GM12878 (cell line): ENCODE measurements at regions not wholly inside any gene's neighbourhood (a gene's known extent, or its start where the extent isn't known, plus 50 kb on each side); places are given as distances from the start of the nearest gene placed in this dataset.

Source experiments
- ATAC-seq: fragments of 200-7000 bp; cut with Tn5 transposase; 3 replicates; pipeline ENCODE4 v1.9.1; 2020; ENCODE audit warnings: mild to moderate bottlenecking, moderate library complexity
- BruUV-seq: library from RNA; stranded (reverse); fragments of 400-500 nt; replicated peaks from 2 replicates; lab custom pipeline; 2021; lab: Mats Ljungman, UMichigan
- CTCF ChIA-PET: fragments of 300-600 bp; sonication (Branson Sonifier 250); formaldehyde crosslinking; extraction: SDS; loops from one replicate; lab custom pipeline; 2021; ENCODE audit warnings: inconsistent platforms; lab: Yijun Ruan, JAX
- POLR2A ChIA-PET: fragments of 350-600 bp; formaldehyde crosslinking; extraction: SDS; loops from one replicate; lab custom pipeline; 2021; ENCODE audit warnings: inconsistent platforms; lab: Charles Lee
- RAD21 ChIA-PET: fragments of 300-600 bp; sonication (Branson Sonifier 250); formaldehyde crosslinking; loops from one replicate; lab custom pipeline; 2023; ENCODE audit warnings: antibody characterized with exemption; ENCODE audit not compliant: unreplicated experiment; lab: Charles Lee
- SMC1A ChIA-PET: fragments of 300-600 bp; sonication (Branson Sonifier 250); formaldehyde crosslinking; loops from one replicate; lab custom pipeline; 2023; ENCODE audit not compliant: unreplicated experiment, uncharacterized antibody; lab: Charles Lee
- DNase-seq: peaks from one replicate; pipeline ENCODE4 v3.0.0-alpha.2; 2011; ENCODE audit warnings: low read depth, low spot score
- FAIRE-seq: peaks from 3 replicates; lab custom pipeline; 2011; peaks lifted over from hg19 to GRCh38; lab: Jason Lieb, UNC
- H2AFZ ChIP-seq: 2 replicates; pipeline ENCODE4 v1.6.0; 2011; ENCODE audit warnings: low read depth, low read length, control low read depth; ENCODE audit not compliant: control insufficient read depth
- H3K27ac ChIP-seq: 2 replicates; pipeline ENCODE4 v1.5.1; 2011; ENCODE audit warnings: control low read depth; ENCODE audit not compliant: control insufficient read depth, insufficient read depth
- H3K27me3 ChIP-seq, 2 experiments: replicated peaks in 1 of 2; 2 replicates each; pipeline versions ENCODE4 v1.6.0 to v1.6.1; 2011; ENCODE audit warnings: low read length in 1 of 2; ENCODE audit not compliant: control insufficient read depth in 2 of 2, insufficient read depth in 2 of 2
- H3K36me3 ChIP-seq, 2 experiments: 2 replicates each; pipeline ENCODE4 v1.5.1; 2011; ENCODE audit warnings: low read length in 1 of 2; ENCODE audit not compliant: control insufficient read depth in 2 of 2, insufficient read depth in 2 of 2
- H3K4me1 ChIP-seq: 2 replicates; pipeline ENCODE4 v1.6.1; 2011; ENCODE audit warnings: mild to moderate bottlenecking, low read length, moderate library complexity, mixed read lengths; ENCODE audit not compliant: control insufficient read depth, insufficient read depth
- H3K4me2 ChIP-seq: 2 replicates; pipeline ENCODE4 v1.6.0; 2011; ENCODE audit warnings: control low read depth; ENCODE audit not compliant: control insufficient read depth, insufficient read depth
- H3K4me3 ChIP-seq: fragments of 200-600 bp; sonication (generic); 2 replicates; pipeline ENCODE4 v1.5.1; 2016
- H3K79me2 ChIP-seq: 2 replicates; pipeline ENCODE4 v1.6.0; 2011; ENCODE audit warnings: low read length; ENCODE audit not compliant: control insufficient read depth, insufficient read depth
- H3K9ac ChIP-seq: 2 replicates; pipeline ENCODE4 v1.8.0; 2011; ENCODE audit warnings: low read length, control low read depth, mixed read lengths; ENCODE audit not compliant: control insufficient read depth, insufficient read depth
- H3K9me3 ChIP-seq: replicated peaks from 3 replicates; pipeline ENCODE4 v1.5.1; 2011; ENCODE audit warnings: mild to moderate bottlenecking, low read length; ENCODE audit not compliant: control insufficient read depth, insufficient read depth
- H4K20me1 ChIP-seq: 2 replicates; pipeline ENCODE4 v1.6.0; 2011; ENCODE audit not compliant: control insufficient read depth, insufficient read depth
- BACH1 ChIP-seq: fragments of 450-650 bp; IDR thresholded peaks from 2 replicates; pipeline ENCODE4 v1.6.1; 2017; ENCODE audit warnings: mild to moderate bottlenecking, borderline replicate concordance
- BCL11A ChIP-seq: IDR thresholded peaks from 2 replicates; pipeline ENCODE4 v1.6.1; 2011; ENCODE audit warnings: low read depth, low read length
- E4F1 ChIP-seq: fragments of 450-650 bp; IDR thresholded peaks from 2 replicates; pipeline ENCODE4 v1.6.1; 2018; ENCODE audit warnings: borderline replicate concordance, mild to moderate bottlenecking; ENCODE audit not compliant: partially characterized antibody
- ESRRA ChIP-seq: IDR thresholded peaks from 2 replicates; pipeline ENCODE4 v1.6.1; 2012; ENCODE audit warnings: mild to moderate bottlenecking, low read length, improper control_type of control experiment
- EZH2 ChIP-seq: IDR thresholded peaks from 2 replicates; pipeline ENCODE4 v1.6.1; 2012; ENCODE audit warnings: low read depth, mild to moderate bottlenecking, control low read depth, inconsistent platforms, low read length, borderline replicate concordance; ENCODE audit not compliant: control insufficient read depth
- FOXM1 ChIP-seq: IDR thresholded peaks from 2 replicates; pipeline ENCODE4 v1.6.1; 2012; ENCODE audit warnings: low read depth, mild to moderate bottlenecking, inconsistent platforms, low read length, moderate library complexity
- MXI1 ChIP-seq: fragments of 150-350 bp; IDR thresholded peaks from 2 replicates; pipeline ENCODE4 v1.6.1; 2011; ENCODE audit warnings: low read depth, mild to moderate bottlenecking, inconsistent platforms, low read length, improper control_type of control experiment
- NFIC ChIP-seq: IDR thresholded peaks from 2 replicates; pipeline ENCODE4 v1.6.1; 2012; ENCODE audit warnings: low read depth, mild to moderate bottlenecking, inconsistent platforms, low read length, moderate library complexity
- NFXL1 ChIP-seq: fragments of 450-650 bp; IDR thresholded peaks from 2 replicates; pipeline ENCODE4 v1.6.1; 2017; ENCODE audit warnings: antibody characterized with exemption, mild to moderate bottlenecking, borderline replicate concordance
- NFYA ChIP-seq: IDR thresholded peaks from 2 replicates; pipeline ENCODE4 v1.6.1; 2011; ENCODE audit warnings: low read depth, mild to moderate bottlenecking, low read length, improper control_type of control experiment, borderline replicate concordance
- PAX5 ChIP-seq: IDR thresholded peaks from 2 replicates; pipeline ENCODE4 v1.6.1; 2011; ENCODE audit warnings: low read depth, low read length, borderline replicate concordance
- POLR2AphosphoS5 ChIP-seq: IDR thresholded peaks from 2 replicates; pipeline ENCODE4 v1.6.1; 2011; ENCODE audit warnings: mild to moderate bottlenecking, low read length, inconsistent platforms
- SUPT20H ChIP-seq: IDR thresholded peaks from 2 replicates; pipeline ENCODE4 v1.6.1; 2011; ENCODE audit warnings: low read depth, mild to moderate bottlenecking, low read length, moderate library complexity, borderline replicate concordance; ENCODE audit not compliant: control insufficient read depth
- TARDBP ChIP-seq: IDR thresholded peaks from 2 replicates; pipeline ENCODE4 v1.6.1; 2016; ENCODE audit warnings: borderline replicate concordance
- USF1 ChIP-seq: IDR thresholded peaks from 2 replicates; pipeline ENCODE4 v1.6.1; 2011; ENCODE audit warnings: borderline replicate concordance, low read depth, mild to moderate bottlenecking, moderate library complexity, mixed read lengths, low read length; ENCODE audit not compliant: insufficient read depth; ENCODE audit errors: extremely low read length
- WGBS: methylation state at CpG from one replicate; pipeline ENCODE4 v1.1.6; 2016; ENCODE audit warnings: low lambda C conversion rate; ENCODE audit not compliant: insufficient replicate concordance, insufficient coverage; ENCODE audit errors: missing lambda C conversion rate; 5-methylcytosine and 5-hydroxymethylcytosine counted together
- in situ Hi-C: fragments of 300-500 bp; cut with MboI; formaldehyde crosslinking; loops from 9 replicates; pipeline ENCODE4 v1.14.3; 2018; ENCODE audit warnings: mixed read lengths
- intact Hi-C: fragments of 100-400 bp; cut with micrococcal nuclease; formaldehyde crosslinking; loops from one replicate; pipeline ENCODE4 v1.14.2; 2022; ENCODE audit not compliant: unreplicated experiment
- TF ChIP-seq, protein P1 (sequence below): fragments of 150-350 bp; IDR thresholded peaks from 2 replicates; pipeline ENCODE4 v1.6.1; 2016; ENCODE audit warnings: low read depth, low read length
- TF ChIP-seq, protein P2 (sequence below): IDR thresholded peaks from 2 replicates; pipeline ENCODE4 v1.6.1; 2011; ENCODE audit warnings: low read depth, low read length, improper control_type of control experiment, borderline replicate concordance

DNA sequence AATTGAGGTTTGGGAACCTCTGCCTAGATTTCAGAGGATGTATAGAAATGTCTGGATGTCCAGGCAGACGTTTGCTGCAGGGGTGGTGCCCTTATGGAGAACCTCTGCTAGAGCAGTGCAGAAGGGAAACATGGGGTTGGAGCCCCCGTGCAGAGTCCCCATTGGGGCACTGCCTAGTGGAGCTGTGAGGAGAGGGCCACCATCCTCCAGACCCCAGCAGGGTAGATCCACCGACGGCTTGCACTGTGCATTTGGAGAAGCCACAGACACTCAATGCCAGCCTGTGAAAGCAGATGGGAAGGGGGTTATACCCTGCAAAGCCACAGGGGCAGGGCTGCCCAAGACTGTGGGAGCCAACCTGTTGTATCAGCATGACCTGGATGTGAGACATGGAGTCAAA, 354.6 kb downstream of the ZNF326 start:
- DNase-seq: no peak
- no peaks in the 10 kb centered on the region for H3K27me3 ChIP-seq
- in situ Hi-C loops: no loop called here
- TF ChIP-seq NFYA (no peak), NFXL1 (no peak), SUPT20H (no peak), PAX5 (no peak), MXI1 (no peak), ESRRA (no peak), BCL11A (no peak), FOXM1 (no peak), NFIC (no peak), E4F1 (no peak), USF1 (no peak), POLR2AphosphoS5 (no peak), BACH1 (no peak), TARDBP (no peak), EZH2 (no peak)
- TF ChIP-seq, protein P1, sequence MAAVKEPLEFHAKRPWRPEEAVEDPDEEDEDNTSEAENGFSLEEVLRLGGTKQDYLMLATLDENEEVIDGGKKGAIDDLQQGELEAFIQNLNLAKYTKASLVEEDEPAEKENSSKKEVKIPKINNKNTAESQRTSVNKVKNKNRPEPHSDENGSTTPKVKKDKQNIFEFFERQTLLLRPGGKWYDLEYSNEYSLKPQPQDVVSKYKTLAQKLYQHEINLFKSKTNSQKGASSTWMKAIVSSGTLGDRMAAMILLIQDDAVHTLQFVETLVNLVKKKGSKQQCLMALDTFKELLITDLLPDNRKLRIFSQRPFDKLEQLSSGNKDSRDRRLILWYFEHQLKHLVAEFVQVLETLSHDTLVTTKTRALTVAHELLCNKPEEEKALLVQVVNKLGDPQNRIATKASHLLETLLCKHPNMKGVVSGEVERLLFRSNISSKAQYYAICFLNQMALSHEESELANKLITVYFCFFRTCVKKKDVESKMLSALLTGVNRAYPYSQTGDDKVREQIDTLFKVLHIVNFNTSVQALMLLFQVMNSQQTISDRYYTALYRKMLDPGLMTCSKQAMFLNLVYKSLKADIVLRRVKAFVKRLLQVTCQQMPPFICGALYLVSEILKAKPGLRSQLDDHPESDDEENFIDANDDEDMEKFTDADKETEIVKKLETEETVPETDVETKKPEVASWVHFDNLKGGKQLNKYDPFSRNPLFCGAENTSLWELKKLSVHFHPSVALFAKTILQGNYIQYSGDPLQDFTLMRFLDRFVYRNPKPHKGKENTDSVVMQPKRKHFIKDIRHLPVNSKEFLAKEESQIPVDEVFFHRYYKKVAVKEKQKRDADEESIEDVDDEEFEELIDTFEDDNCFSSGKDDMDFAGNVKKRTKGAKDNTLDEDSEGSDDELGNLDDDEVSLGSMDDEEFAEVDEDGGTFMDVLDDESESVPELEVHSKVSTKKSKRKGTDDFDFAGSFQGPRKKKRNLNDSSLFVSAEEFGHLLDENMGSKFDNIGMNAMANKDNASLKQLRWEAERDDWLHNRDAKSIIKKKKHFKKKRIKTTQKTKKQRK: no peak
- TF ChIP-seq, protein P2, sequence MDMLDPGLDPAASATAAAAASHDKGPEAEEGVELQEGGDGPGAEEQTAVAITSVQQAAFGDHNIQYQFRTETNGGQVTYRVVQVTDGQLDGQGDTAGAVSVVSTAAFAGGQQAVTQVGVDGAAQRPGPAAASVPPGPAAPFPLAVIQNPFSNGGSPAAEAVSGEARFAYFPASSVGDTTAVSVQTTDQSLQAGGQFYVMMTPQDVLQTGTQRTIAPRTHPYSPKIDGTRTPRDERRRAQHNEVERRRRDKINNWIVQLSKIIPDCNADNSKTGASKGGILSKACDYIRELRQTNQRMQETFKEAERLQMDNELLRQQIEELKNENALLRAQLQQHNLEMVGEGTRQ: no peak
- no peak overlapping the region for H3K4me3 ChIP-seq
- H2AFZ ChIP-seq: no peak overlapping the region
- ChIA-PET POLR2A (no interaction called here), RAD21 (no interaction called here), CTCF (no interaction called here), SMC1A (no interaction called here)
- H4K20me1 ChIP-seq: no peaks in the 10 kb centered on the region
- H3K9me3 ChIP-seq: no peaks in the 10 kb centered on the region
- H3K27ac ChIP-seq: no peak overlapping the region
- no peak for ATAC-seq
- H3K9ac ChIP-seq: no peak overlapping the region
- no peaks in the 10 kb centered on the region for H3K36me3 ChIP-seq
- no peaks in the 10 kb centered on the region for H3K79me2 ChIP-seq
- H3K4me1 ChIP-seq: 0 out of 2 replicates have a peak, but pooled peaks cover 3% of the 10 kb centered on the region
- no peak for FAIRE-seq
- no TSS peak for BruUV-seq
- 44% methylated on average over 4 of the region's 4 CpGs for WGBS
- no peak overlapping the region for H3K4me2 ChIP-seq
- intact Hi-C loops: no loop called here
